ENCODE measurements at regions not wholly inside any gene's neighbourhood (a gene's known extent, or its start where the extent isn't known, plus 50 kb on each side); places are given as distances from the start of the nearest gene placed in this dataset.

GRCh38 chr16:51655249-51655648 is 504.2 kb upstream of the SALL1 start:
- TF ChIP-seq ATF3 (CRISPR knock-in tag; IDR thresholded peaks at IDR 0.05) (no peak), MIXL1 (CRISPR knock-in tag; IDR thresholded peaks at IDR 0.05) (no peak), ZNF501 (CRISPR knock-in tag; IDR thresholded peaks at IDR 0.05) (no peak), HDAC6 (IDR thresholded peaks at IDR 0.05; ENCODE audit: low read depth, low read length) (no peak), CTCF (CRISPR knock-in tag; IDR thresholded peaks at IDR 0.05) (no peak), POLR2A (IDR thresholded peaks at IDR 0.05; ENCODE audit: insufficient read depth in 1 of 2, low read depth in 2 of 2, low read length in 2 of 2) (no peak), ZNF83 (CRISPR knock-in tag; IDR thresholded peaks at IDR 0.05; ENCODE audit: borderline replicate concordance) (no peak)
- TF ChIP-seq, protein P1, sequence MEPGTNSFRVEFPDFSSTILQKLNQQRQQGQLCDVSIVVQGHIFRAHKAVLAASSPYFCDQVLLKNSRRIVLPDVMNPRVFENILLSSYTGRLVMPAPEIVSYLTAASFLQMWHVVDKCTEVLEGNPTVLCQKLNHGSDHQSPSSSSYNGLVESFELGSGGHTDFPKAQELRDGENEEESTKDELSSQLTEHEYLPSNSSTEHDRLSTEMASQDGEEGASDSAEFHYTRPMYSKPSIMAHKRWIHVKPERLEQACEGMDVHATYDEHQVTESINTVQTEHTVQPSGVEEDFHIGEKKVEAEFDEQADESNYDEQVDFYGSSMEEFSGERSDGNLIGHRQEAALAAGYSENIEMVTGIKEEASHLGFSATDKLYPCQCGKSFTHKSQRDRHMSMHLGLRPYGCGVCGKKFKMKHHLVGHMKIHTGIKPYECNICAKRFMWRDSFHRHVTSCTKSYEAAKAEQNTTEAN (CRISPR knock-in tag; conservative IDR thresholded peaks at IDR 0.05), result no peak
- TF ChIP-seq, protein P2, sequence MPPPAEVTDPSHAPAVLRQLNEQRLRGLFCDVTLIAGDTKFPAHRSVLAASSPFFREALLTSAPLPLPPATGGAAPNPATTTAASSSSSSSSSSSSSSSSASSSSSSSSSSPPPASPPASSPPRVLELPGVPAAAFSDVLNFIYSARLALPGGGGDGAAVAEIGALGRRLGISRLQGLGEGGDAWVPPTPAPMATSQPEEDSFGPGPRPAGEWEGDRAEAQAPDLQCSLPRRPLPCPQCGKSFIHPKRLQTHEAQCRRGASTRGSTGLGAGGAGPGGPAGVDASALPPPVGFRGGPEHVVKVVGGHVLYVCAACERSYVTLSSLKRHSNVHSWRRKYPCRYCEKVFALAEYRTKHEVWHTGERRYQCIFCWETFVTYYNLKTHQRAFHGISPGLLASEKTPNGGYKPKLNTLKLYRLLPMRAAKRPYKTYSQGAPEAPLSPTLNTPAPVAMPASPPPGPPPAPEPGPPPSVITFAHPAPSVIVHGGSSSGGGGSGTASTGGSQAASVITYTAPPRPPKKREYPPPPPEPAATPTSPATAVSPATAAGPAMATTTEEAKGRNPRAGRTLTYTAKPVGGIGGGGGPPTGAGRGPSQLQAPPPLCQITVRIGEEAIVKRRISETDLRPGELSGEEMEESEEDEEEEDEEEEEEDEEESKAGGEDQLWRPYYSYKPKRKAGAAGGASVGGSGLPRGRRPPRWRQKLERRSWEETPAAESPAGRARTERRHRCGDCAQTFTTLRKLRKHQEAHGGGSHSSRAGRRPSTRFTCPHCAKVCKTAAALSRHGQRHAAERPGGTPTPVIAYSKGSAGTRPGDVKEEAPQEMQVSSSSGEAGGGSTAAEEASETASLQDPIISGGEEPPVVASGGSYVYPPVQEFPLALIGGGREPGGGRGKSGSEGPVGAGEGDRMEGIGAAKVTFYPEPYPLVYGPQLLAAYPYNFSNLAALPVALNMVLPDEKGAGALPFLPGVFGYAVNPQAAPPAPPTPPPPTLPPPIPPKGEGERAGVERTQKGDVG (CRISPR knock-in tag; IDR thresholded peaks at IDR 0.05; ENCODE audit: borderline replicate concordance), result no peak
